ENCODE measurements at regions not wholly inside any gene's neighbourhood (a gene's known extent, or its start where the extent isn't known, plus 50 kb on each side); places are given as distances from the start of the nearest gene placed in this dataset.

GRCh38 chr10:128950159-128950915, 516.7 kb upstream of the MGMT start:
- DNase-seq (ENCODE audit: extremely low read depth, insufficient read length) = no peak
- H3K27me3 ChIP-seq (replicated peaks; ENCODE audit: control insufficient read depth, insufficient read depth, low read length) = no peaks in the 10 kb centered on the region
- H3K4me3 ChIP-seq (replicated peaks; ENCODE audit: low read depth, low read length) = no peak overlapping the region
- no peak for TF ChIP-seq CTCF (IDR thresholded peaks at IDR 0.05; ENCODE audit: insufficient read depth, low read length, poor library complexity, severe bottlenecking)
- H3K36me3 ChIP-seq (ENCODE audit: control insufficient read depth, insufficient read depth, low read length) = no peaks in the 10 kb centered on the region

GRCh38 chr10:128950916-128951275, 516.1 kb upstream of the MGMT start:
- no peak overlapping the region for H3K4me3 ChIP-seq (replicated peaks; ENCODE audit: low read depth, low read length)
- H3K27me3 ChIP-seq (replicated peaks; ENCODE audit: control insufficient read depth, insufficient read depth, low read length) = no peaks in the 10 kb centered on the region
- DNase-seq (ENCODE audit: extremely low read depth, insufficient read length) = no peak
- H3K36me3 ChIP-seq (ENCODE audit: control insufficient read depth, insufficient read depth, low read length) = no peaks in the 10 kb centered on the region
- TF ChIP-seq CTCF (IDR thresholded peaks at IDR 0.05; ENCODE audit: insufficient read depth, low read length, poor library complexity, severe bottlenecking) = no peak

- Histone ChIP-seq H3K36me3 (ENCODE audit: control insufficient read depth, insufficient read depth, low read length) (no peaks in the 10 kb centered on the region), H3K4me3 (replicated peaks; ENCODE audit: low read depth, low read length) (no peak overlapping the region), H3K27me3 (replicated peaks; ENCODE audit: control insufficient read depth, insufficient read depth, low read length) (no peaks in the 10 kb centered on the region)
- TF ChIP-seq CTCF (IDR thresholded peaks at IDR 0.05; ENCODE audit: insufficient read depth, low read length, poor library complexity, severe bottlenecking) = no peak
- no peak for DNase-seq (ENCODE audit: extremely low read depth, insufficient read length)
These were observed 514.2 kb upstream of the MGMT start for GRCh38 chr10:128952856-128953255.

GRCh38 chr10:128956149-128956548, 510.9 kb upstream of the MGMT start:
- no peak for TF ChIP-seq CTCF (IDR thresholded peaks at IDR 0.05; ENCODE audit: insufficient read depth, low read length, poor library complexity, severe bottlenecking)
- Histone ChIP-seq H3K4me3 (replicated peaks; ENCODE audit: low read depth, low read length) (no peak overlapping the region), H3K36me3 (ENCODE audit: control insufficient read depth, insufficient read depth, low read length) (no peaks in the 10 kb centered on the region), H3K27me3 (replicated peaks; ENCODE audit: control insufficient read depth, insufficient read depth, low read length) (no peaks in the 10 kb centered on the region)
- DNase-seq (ENCODE audit: extremely low read depth, insufficient read length) = no peak

- no peak for TF ChIP-seq CTCF (IDR thresholded peaks at IDR 0.05; ENCODE audit: insufficient read depth, low read length, poor library complexity, severe bottlenecking)
- DNase-seq (ENCODE audit: extremely low read depth, insufficient read length) = no peak
- Histone ChIP-seq H3K4me3 (replicated peaks; ENCODE audit: low read depth, low read length) (no peak overlapping the region), H3K27me3 (replicated peaks; ENCODE audit: control insufficient read depth, insufficient read depth, low read length) (no peaks in the 10 kb centered on the region), H3K36me3 (ENCODE audit: control insufficient read depth, insufficient read depth, low read length) (no peaks in the 10 kb centered on the region)
These were observed 509.8 kb upstream of the MGMT start for GRCh38 chr10:128957221-128957620.

All from GM06990 (cell line).